GM23338 (cell line): ENCODE measurements at regions not wholly inside any gene's neighbourhood (a gene's known extent, or its start where the extent isn't known, plus 50 kb on each side); places are given as distances from the start of the nearest gene placed in this dataset.

Experiments
- CREB1 ChIP-seq: fragments of 250-450 bp; sonication (Bioruptor Pico); IDR thresholded peaks from 2 replicates; pipeline ENCODE4 v1.5.0; 2020; ENCODE audit warnings: low read depth, mild to moderate bottlenecking, moderate library complexity
- CTCF ChIP-seq, 2 experiments: fragments of 200-600 bp in 1 of 2; sonication (generic) in 1 of 2; conservative IDR thresholded peaks; 2 replicates each; pipeline versions ENCODE4 v1.5.1 to v1.6.1; 2016 to 2017; ENCODE audit warnings: antibody characterized with exemption in 2 of 2, low read depth in 2 of 2, mild to moderate bottlenecking in 2 of 2, moderate library complexity in 1 of 2
- EZH2 ChIP-seq: fragments of 200-600 bp; sonication (generic); IDR thresholded peaks from one replicate; pipeline ENCODE4 v1.8.0; 2017; ENCODE audit warnings: antibody characterized with exemption, mild to moderate bottlenecking, low read depth; ENCODE audit not compliant: unreplicated experiment
- EZH2phosphoT487 ChIP-seq: fragments of 200-600 bp; sonication (generic); IDR thresholded peaks from one replicate; pipeline ENCODE4 v1.8.1; 2018; ENCODE audit warnings: antibody characterized with exemption; ENCODE audit not compliant: unreplicated experiment
- JUNB ChIP-seq: IDR thresholded peaks from one replicate; pipeline ENCODE4 v1.6.1; 2016; ENCODE audit warnings: antibody characterized with exemption; ENCODE audit not compliant: unreplicated experiment
- POLR2AphosphoS5 ChIP-seq: IDR thresholded peaks from 2 replicates; pipeline ENCODE4 v1.6.1; 2016; ENCODE audit warnings: antibody characterized with exemption, low read depth
- REST ChIP-seq: IDR thresholded peaks from one replicate; pipeline ENCODE4 v1.6.1; 2018; ENCODE audit warnings: antibody characterized with exemption; ENCODE audit not compliant: unreplicated experiment
- STAT1 ChIP-seq: IDR thresholded peaks from one replicate; pipeline ENCODE4 v1.6.1; 2016; ENCODE audit warnings: antibody characterized with exemption; ENCODE audit not compliant: unreplicated experiment
- ZNF331 ChIP-seq: fragments of 250-450 bp; sonication (Bioruptor Pico); IDR thresholded peaks from 2 replicates; pipeline ENCODE4 v1.5.0; 2020; ENCODE audit warnings: low read depth, mild to moderate bottlenecking, moderate library complexity

GRCh38 chr5:124844371-124844920 is 98.0 kb upstream of the ZNF608 start:
- no peak for TF ChIP-seq CREB1
- TF ChIP-seq ZNF331 (CRISPR knock-in tag), result no peak
- TF ChIP-seq CTCF (conservative IDR thresholded peaks at IDR 0.05; ENCODE audit: low read depth in 2 of 2), result no peak
- TF ChIP-seq EZH2, result no peak
- no peak for TF ChIP-seq JUNB
- no peak for TF ChIP-seq POLR2AphosphoS5
- no peak for TF ChIP-seq REST
- no peak for TF ChIP-seq EZH2phosphoT487
- TF ChIP-seq STAT1, result no peak
